ENCODE measurements at regions not wholly inside any gene's neighbourhood (a gene's known extent, or its start where the extent isn't known, plus 50 kb on each side); places are given as distances from the start of the nearest gene placed in this dataset.

DNA sequence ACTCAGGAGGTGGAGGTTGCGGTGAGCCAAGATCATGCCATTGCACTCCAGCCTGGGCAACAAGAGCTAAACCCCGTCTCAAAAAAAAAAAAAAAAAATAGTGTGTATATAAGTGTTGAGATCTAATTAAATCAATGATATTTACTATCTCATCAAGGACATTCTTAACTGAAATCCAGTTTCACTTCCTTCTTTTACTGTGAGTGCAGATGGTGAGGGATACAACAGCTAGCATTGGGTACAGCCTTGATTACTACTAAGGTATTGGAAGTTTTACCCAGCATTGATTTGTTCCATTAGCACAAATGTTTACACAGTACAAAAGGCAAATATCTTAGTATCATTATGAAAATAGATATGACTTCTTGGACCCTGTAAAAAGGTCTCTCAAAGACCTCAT lies 546.6 kb downstream of the KCTD12 start:
- TF ChIP-seq CTCF (IDR thresholded peaks at IDR 0.05; ENCODE audit: control insufficient read depth, insufficient read depth, low read depth, low read length, missing control alignments), result no peak
- DNase-seq (ENCODE audit: low read depth), result no peak
- no peak overlapping the region for H3K4me3 ChIP-seq (ENCODE audit: control insufficient read depth, low read depth, low read length)

- TF ChIP-seq CTCF (IDR thresholded peaks at IDR 0.05; ENCODE audit: control insufficient read depth, insufficient read depth, low read depth, low read length, missing control alignments), result no peak
- DNase-seq (ENCODE audit: low read depth), result no peak
Measured at GRCh38 chr13:76338003-76338402, 548.2 kb downstream of the KCTD12 start.

DNA sequence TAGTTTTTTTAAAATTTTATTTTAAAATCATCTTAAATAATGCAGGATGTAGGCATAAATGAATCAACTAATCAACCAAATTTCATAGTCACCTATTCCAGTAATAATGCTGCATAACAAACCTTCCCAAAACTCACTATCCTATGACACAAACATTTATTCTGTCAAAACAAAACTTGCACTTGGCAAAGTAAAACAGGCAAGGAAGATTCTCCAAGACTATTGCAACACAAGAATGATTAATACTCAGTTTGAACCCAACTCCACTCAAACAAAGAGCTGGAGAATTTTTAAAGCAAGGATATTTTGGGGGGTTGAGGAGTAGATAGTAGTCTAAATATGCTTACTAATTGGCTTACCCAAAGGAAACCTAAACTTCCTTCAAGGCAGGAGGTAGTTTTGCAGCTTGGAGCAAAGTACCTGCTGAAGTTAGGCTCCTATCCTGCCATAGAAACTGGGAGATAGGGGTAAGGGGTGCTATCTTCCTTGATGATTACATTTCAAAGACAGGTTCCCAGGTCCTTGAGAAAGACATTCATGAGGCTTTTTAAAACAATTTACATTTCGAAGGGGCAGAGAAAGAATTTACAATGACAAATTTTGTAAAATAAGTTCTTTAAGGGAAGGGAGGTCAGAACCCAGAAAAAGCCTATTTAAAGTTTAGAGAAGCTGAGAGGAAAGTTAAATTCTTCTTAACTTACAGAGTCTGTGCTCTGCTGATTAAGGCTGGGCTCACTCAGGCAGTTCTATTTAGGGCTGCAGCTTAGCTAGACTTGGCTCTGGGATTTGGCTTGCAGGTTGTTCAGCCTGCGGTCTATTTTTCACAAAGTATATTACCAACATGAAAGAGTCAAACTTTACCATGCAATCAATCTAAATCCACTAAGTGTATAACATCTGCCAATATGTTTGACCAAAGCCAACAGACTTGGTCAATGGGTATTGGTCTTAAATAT lies 549.0 kb downstream of the KCTD12 start:
- TF ChIP-seq CTCF (IDR thresholded peaks at IDR 0.05; ENCODE audit: control insufficient read depth, insufficient read depth, low read depth, low read length, missing control alignments), result no peak
- DNase-seq (ENCODE audit: low read depth), result no peak
- no peak overlapping the region for H3K4me3 ChIP-seq (ENCODE audit: control insufficient read depth, low read depth, low read length)

More at GRCh38 chr13:76338003-76338402, 548.2 kb downstream of the KCTD12 start:
- no peak overlapping the region for H3K4me3 ChIP-seq (ENCODE audit: control insufficient read depth, low read depth, low read length)

GRCh38 chr13:76335463-76335862 lies 550.7 kb downstream of the KCTD12 start:
- no peak overlapping the region for H3K4me3 ChIP-seq (ENCODE audit: control insufficient read depth, low read depth, low read length)
- DNase-seq (ENCODE audit: low read depth), result no peak
- no peak for TF ChIP-seq CTCF (IDR thresholded peaks at IDR 0.05; ENCODE audit: control insufficient read depth, insufficient read depth, low read depth, low read length, missing control alignments)

DNA sequence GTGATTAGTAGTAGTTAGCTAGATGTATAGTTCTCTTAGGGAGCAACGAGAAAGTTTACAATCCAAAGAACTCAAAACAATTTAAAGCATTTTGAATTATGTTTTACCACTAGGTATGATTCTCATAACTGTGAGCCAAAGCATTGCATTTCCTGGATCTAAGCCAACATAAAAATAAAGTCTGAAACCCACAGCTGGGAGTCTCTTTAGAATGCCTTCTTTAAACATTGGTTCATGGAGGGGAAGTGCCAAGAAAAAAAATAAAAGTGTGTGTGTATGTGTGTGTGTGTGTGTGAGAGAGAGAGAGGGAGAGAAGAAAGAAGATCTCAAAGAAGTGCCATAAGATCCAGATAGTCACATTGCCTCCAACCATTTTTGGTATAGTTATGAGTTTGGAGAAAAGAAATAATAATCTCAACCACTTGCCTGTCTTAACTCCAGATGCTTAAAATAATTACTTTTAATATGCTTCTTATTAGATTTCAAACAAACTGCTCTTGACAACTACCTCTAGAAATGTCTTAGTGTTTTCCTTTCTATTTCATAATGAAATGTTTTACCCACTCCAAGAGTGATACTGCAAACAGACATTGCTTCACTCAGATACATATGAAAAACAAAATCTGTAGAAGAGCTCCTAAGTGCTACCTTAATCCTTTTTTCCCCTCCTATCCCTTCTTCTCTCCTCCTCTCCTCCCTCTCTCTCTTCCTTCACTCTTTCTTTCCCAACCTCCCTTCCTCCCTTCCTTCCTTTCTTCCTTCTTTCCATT lies 554.1 kb downstream of the KCTD12 start:
- no peak for DNase-seq (ENCODE audit: low read depth)
- H3K4me3 ChIP-seq (ENCODE audit: control insufficient read depth, low read depth, low read length), result no peak overlapping the region
- TF ChIP-seq CTCF (IDR thresholded peaks at IDR 0.05; ENCODE audit: control insufficient read depth, insufficient read depth, low read depth, low read length, missing control alignments), result no peak

DNA sequence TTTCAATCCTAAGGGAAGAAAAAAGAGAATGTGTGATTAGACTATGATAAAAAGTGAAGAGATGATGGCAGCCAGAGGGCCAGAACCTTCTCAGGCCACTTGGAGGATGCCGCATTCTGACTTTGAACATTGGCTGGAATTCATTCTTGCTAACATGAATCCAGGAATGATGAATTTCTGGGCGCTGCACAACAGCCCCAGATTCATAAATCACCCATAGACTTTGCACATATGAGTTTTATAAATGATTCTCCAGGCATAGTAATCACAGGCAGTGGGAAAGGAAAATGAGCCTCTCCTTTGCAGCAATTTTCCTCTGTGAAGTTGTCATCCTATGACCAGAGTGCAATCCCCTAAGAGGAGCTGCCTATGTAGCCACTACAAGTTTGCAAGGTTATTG lies 555.4 kb downstream of the KCTD12 start:
- no peak for TF ChIP-seq CTCF (IDR thresholded peaks at IDR 0.05; ENCODE audit: control insufficient read depth, insufficient read depth, low read depth, low read length, missing control alignments)
- H3K4me3 ChIP-seq (ENCODE audit: control insufficient read depth, low read depth, low read length), result no peak overlapping the region
- no peak for DNase-seq (ENCODE audit: low read depth)

Data from AG09309 (cell line).